GM18526 (cell line): ENCODE measurements at regions not wholly inside any gene's neighbourhood (a gene's known extent, or its start where the extent isn't known, plus 50 kb on each side); places are given as distances from the start of the nearest gene placed in this dataset.

Source experiments
- POLR2A ChIP-seq: IDR thresholded peaks from 3 replicates; pipeline ENCODE4 v1.6.1; 2011; ENCODE audit not compliant: insufficient read length; ENCODE audit errors: extremely low read depth

DNA sequence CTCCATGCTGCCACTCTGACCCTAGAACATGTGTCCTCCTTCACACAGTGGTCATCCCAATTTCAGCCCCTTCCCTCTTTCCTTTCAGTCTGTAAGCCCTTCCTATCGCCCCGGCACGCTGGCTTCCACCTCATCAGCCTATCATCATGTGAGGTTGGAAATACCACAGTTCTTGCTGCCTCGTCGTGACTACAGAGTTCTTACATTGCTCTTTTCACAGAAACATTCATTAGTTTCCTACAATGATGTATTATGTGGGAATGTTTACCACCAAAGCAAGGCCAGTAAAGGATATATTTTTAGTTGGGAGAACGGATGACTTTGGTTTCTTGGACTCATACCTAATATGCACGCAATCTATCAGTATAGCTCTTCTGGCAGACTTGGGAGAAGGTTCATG, 169.5 kb upstream of the BOD1L1 start:
- no peak for TF ChIP-seq POLR2A

DNA sequence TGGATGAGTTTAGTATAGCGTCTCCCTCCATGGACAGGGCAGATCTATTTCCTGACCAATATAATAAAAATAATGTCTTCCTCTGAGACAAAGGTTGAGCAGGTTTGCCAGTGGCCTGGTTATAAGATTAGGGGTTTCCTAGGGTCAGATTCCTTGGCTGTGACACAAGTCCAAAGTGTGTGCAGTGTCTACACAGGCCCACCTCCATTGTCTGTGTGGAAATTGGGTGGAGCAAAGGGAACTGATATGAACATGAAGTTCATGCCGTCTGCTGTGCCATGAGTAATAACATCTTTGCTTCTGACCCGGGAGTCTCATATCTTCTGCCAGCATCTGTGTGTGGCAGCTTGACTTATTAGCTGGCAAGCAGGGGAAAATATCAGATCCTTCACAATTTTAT, 187.7 kb upstream of the BOD1L1 start:
- no peak for TF ChIP-seq POLR2A

DNA sequence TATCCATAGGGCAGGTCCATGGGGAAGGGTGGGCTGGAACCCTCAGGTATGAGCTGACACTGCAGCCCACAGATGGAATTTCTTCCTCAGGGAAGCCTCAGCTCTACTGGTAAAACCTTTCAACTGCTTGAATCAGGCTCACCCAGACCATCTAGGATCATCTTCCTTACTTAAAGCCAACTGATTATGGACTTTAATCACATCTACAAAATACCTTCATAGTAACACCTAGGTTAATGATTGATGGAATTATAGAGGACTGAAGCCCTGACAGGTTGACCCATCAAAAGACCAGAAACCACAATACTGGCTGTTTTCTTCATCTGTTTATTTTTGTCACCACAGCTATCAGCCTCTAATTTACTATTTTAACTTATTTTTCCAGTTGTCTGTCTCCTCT, 188.9 kb upstream of the BOD1L1 start:
- TF ChIP-seq POLR2A: no peak

DNA sequence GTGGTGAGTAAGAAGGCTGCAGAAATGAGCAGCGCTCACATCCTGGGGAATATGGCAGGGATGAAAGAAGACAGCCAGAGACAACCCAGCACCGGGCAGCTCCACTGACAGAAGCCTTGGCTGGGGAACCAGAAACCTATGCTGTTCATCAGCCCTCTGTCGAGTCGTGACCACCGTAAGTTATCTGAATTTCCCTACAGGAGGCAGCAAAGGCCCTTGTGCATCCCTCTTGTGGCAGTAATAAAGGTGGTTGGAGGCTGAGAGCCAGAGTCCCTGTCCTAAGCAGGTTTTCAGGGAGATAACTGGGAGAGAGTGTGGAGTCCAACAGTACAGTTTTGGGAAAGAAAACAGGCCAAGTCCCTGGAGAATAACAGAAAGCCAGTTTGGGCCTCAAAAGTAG, 194.0 kb upstream of the BOD1L1 start:
- TF ChIP-seq POLR2A: no peak

GRCh38 chr4:13829457-13829856, 201.9 kb upstream of the BOD1L1 start:
- no peak for TF ChIP-seq POLR2A

DNA sequence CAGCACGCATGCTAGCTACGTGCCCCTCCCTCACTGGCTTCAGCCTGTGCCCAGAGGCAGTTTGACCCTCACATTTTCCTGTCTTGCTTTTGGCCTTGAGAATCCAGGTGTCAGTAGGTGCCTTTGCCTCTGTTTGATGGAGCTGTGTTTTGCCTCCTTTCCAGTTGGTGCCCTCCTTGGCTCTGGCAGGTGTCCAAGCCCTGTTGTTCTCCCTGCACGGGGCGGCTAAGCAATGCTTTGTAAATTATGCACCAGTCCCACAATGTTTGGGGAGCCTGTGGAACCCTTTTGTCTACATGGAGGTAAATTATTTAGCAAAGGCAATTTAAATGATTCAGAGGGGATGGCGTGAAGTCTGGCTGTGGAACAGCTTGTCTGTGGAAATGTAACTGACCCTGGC, 202.9 kb upstream of the BOD1L1 start:
- no peak for TF ChIP-seq POLR2A

- TF ChIP-seq POLR2A: no peak
Observed at GRCh38 chr4:13833171-13833804, 205.8 kb upstream of the BOD1L1 start.

DNA sequence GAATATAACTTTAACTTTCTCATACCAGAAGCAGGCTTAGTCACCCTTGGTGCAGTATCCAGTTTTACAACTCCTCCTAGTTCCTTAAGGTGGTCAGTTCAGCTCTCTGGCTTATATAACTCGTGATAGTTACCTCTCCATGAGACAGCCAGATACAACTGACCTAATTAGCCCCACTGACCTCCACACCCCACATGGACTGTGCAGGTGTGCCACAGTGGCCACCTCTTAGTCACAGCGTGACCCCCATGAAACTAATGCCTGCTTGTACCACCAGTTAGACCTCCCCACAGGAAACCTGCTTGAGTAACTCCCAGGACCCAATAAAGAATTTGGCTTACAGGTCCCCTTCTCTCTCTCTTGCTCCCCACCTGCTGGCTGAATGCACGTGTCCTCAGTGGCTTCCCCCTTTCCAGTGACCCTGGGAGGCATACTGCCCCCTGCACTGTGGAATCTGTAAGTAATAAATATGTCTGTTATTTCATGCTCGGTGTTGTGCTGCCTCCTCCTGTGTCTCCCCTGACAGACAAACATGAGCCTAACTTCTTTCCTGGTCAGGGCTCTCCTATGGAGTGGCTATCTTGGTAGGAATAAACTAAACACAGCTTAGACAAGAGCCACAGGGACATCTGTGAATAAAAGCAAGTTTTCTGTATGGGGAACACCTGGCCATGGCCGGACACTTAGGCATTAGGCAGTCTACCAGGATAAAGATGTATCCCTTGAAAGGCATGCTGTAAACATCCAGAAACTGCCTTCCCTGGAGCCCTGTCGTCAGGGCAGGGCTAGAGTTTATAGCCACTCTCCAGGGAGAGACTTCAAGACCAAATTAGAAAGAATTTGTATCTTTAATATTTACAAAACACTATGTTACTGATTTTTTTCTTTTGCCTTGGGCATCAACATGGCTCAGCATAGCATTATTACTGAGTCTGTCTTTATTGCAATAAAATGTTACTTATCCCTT, 209.7 kb upstream of the BOD1L1 start:
- no peak for TF ChIP-seq POLR2A

GRCh38 chr4:13840502-13841190, 213.1 kb upstream of the BOD1L1 start:
- no peak for TF ChIP-seq POLR2A

DNA sequence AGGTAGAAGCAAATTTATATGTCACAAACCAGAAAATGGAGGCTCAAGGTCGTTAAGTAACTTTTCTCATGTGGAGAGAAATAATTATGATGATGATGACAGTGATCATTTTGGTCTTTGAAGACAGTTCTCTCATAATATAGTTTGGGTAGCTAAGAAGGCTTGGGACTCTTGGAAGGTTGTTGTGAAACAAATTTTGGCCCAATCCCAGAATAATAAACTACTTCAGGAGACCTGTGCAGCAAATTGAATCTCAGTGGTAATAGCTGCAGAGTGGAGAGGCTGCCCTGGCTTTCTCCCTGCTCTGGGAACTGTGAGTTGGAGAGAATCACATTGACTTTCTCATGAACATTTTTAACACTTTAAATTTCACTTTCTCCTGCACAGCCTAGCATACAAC, 217.2 kb upstream of the BOD1L1 start:
- TF ChIP-seq POLR2A: no peak

DNA sequence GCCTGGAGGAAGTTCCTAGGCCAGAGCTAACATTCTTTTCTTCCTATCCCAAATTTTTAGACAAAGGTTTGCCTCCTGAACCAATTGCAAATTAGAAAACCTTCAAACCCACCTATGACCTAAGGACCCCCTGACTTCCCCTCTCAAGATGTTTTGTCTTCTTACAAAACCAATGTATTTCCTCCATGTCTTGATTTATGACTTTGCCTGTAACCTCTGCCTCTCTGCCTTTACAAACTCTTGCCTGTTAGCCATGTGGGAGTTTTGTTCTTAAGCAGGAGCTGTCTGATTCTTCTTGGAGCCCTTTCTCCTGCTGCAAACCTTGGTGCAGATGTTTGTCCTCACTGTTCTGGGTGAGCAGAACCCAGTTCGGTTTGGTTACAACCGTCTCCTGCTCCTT, 222.3 kb upstream of the BOD1L1 start:
- no peak for TF ChIP-seq POLR2A

- TF ChIP-seq POLR2A: no peak
Observed at GRCh38 chr4:13851085-13851940, 223.8 kb upstream of the BOD1L1 start.

DNA sequence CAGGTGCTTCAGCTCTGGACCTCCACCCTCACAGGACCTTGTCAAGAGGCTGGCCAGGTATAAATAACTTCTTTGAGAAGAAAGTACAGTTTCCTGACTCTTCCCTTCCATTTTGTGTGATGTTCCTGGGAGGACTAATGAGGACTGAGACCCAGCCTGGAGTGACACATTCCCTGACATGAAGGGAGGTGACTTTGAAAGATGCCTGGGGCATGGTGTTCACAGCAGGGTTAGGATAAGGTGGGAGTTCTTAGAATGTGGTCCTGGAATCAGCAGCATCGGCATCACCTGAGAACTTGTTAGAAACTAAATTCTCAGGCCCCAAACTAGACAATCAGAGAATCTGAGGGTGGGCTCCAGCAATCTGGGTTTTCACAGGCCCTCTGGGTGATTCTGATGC, 224.9 kb upstream of the BOD1L1 start:
- TF ChIP-seq POLR2A: no peak

GRCh38 chr4:13856387-13856786, 228.9 kb upstream of the BOD1L1 start:
- TF ChIP-seq POLR2A: no peak

DNA sequence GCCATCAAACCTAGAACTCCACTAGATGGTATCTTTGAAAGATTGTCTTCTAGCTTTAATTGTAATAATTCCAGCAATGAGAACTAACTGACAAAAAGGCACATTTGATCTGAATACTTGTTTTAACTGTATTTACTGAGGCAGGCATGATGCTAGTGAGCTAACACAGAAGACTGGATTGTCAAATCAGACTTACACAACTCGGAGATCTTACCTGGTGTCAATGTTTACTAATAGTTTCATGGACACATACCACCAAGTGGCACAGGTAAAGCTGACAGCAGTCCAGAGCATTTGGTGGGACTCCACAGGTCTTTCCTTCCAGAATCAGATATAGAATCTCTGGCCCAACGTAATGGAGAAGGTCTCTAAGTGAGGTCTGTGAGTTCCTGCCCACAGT, 229.9 kb upstream of the BOD1L1 start:
- TF ChIP-seq POLR2A: no peak
